GM12875 (cell line): ENCODE measurements at regions not wholly inside any gene's neighbourhood (a gene's known extent, or its start where the extent isn't known, plus 50 kb on each side); places are given as distances from the start of the nearest gene placed in this dataset.

Experiments
- H3K4me3 ChIP-seq: one replicate; pipeline ENCODE4 v1.5.1; 2011; ENCODE audit warnings: low read depth, low read length, control low read depth
- TF ChIP-seq, protein P1 (sequence below): IDR thresholded peaks from 2 replicates; pipeline ENCODE4 v1.5.1; 2011; ENCODE audit warnings: low read depth, mild to moderate bottlenecking, control low read depth, inconsistent platforms, low read length, moderate library complexity, borderline replicate concordance; ENCODE audit not compliant: insufficient read depth

- TF ChIP-seq, protein P1, sequence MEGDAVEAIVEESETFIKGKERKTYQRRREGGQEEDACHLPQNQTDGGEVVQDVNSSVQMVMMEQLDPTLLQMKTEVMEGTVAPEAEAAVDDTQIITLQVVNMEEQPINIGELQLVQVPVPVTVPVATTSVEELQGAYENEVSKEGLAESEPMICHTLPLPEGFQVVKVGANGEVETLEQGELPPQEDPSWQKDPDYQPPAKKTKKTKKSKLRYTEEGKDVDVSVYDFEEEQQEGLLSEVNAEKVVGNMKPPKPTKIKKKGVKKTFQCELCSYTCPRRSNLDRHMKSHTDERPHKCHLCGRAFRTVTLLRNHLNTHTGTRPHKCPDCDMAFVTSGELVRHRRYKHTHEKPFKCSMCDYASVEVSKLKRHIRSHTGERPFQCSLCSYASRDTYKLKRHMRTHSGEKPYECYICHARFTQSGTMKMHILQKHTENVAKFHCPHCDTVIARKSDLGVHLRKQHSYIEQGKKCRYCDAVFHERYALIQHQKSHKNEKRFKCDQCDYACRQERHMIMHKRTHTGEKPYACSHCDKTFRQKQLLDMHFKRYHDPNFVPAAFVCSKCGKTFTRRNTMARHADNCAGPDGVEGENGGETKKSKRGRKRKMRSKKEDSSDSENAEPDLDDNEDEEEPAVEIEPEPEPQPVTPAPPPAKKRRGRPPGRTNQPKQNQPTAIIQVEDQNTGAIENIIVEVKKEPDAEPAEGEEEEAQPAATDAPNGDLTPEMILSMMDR, result no peak
- no peak overlapping the region for H3K4me3 ChIP-seq
Measured at GRCh38 chr1:104746994-104747393, 997.3 kb downstream of the AMY1C start.

GRCh38 chr1:104760017-104760416, 1010.3 kb downstream of the AMY1C start:
- no peak overlapping the region for H3K4me3 ChIP-seq
- TF ChIP-seq, protein P1, result no peak

GRCh38 chr1:104761961-104762570, 1012.4 kb downstream of the AMY1C start:
- TF ChIP-seq, protein P1, result no peak

GRCh38 chr1:104765085-104765484, 1015.4 kb downstream of the AMY1C start:
- H3K4me3 ChIP-seq, result no peak overlapping the region
- TF ChIP-seq, protein P1, result no peak

More at GRCh38 chr1:104761961-104762570, 1012.4 kb downstream of the AMY1C start:
- H3K4me3 ChIP-seq, result no peak overlapping the region

DNA sequence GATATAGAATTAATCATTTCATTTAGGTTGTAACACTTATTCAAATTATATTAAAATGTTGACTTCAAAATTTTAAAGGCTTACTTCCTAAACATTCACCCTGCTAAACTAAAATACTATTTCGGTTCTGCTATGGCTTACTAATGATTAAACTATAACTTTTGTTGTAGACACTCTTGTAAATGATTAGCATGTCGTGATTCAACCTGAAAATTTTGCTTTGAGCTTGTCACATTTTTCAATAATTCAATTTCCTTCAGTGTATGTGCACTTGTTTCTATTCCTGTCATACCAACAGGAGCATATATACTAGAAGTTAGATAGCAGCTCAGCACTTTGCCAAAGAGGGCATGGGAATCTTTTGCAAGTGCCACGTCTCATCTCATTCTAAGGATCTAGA, 1018.8 kb downstream of the AMY1C start:
- TF ChIP-seq, protein P1, result no peak
- H3K4me3 ChIP-seq, result no peak overlapping the region

- no peak overlapping the region for H3K4me3 ChIP-seq
- TF ChIP-seq, protein P1, result peak; percentile 53; the same call in 1 of the 2 replicates
Measured at GRCh38 chr1:104780470-104781078, 1030.9 kb downstream of the AMY1C start.
